ENCODE measurements at regions not wholly inside any gene's neighbourhood (a gene's known extent, or its start where the extent isn't known, plus 50 kb on each side); places are given as distances from the start of the nearest gene placed in this dataset.

GRCh38 chr22:49244466-49245420 lies 582.9 kb downstream of the BRD1 start:
- TF ChIP-seq CTCF (conservative IDR thresholded peaks at IDR 0.05; ENCODE audit: low read length) = no peak
- TF ChIP-seq EZH2phosphoT487 (IDR thresholded peaks at IDR 0.05; ENCODE audit: borderline replicate concordance) = no peak
